ENCODE measurements at regions not wholly inside any gene's neighbourhood (a gene's known extent, or its start where the extent isn't known, plus 50 kb on each side); places are given as distances from the start of the nearest gene placed in this dataset.

DNA sequence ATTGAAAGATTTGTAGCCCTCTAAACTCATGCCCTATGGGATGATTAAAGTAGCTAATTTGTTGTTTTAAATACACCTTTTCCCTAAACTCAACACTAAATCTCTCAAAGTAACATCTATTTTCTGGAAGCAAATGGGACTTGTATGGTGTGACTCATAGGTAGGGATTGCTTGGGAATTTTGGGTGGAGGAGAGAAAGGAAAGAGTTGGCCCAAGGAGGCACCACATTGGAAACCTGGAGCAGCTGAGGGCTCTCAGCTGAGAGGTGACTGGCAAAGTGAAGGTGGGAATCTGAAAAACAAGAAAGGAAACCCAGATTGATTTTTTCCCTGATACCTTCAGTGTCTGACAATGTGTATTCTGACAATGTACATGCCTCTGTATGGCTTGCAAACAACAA is 114.8 kb upstream of the PRICKLE1 start:
- no peaks in the 10 kb centered on the region for H3K36me3 ChIP-seq (ENCODE audit: control insufficient read depth in 4 of 4, insufficient read depth in 3 of 4, low read depth in 1 of 4, low read length in 3 of 4)
- no peaks in the 10 kb centered on the region for H3K9me3 ChIP-seq (ENCODE audit: control insufficient read depth in 4 of 4, low read length in 3 of 4)
- no peak overlapping the region for H3K9ac ChIP-seq (ENCODE audit: low read depth in 1 of 2, low read length in 2 of 2)
- H3K27ac ChIP-seq (ENCODE audit: low read depth in 1 of 2, low read length in 2 of 2): no peak overlapping the region
- no peaks in the 10 kb centered on the region for H3K27me3 ChIP-seq (ENCODE audit: control insufficient read depth in 4 of 4, insufficient read depth in 4 of 4, low read length in 3 of 4)
- TF ChIP-seq, protein P1, sequence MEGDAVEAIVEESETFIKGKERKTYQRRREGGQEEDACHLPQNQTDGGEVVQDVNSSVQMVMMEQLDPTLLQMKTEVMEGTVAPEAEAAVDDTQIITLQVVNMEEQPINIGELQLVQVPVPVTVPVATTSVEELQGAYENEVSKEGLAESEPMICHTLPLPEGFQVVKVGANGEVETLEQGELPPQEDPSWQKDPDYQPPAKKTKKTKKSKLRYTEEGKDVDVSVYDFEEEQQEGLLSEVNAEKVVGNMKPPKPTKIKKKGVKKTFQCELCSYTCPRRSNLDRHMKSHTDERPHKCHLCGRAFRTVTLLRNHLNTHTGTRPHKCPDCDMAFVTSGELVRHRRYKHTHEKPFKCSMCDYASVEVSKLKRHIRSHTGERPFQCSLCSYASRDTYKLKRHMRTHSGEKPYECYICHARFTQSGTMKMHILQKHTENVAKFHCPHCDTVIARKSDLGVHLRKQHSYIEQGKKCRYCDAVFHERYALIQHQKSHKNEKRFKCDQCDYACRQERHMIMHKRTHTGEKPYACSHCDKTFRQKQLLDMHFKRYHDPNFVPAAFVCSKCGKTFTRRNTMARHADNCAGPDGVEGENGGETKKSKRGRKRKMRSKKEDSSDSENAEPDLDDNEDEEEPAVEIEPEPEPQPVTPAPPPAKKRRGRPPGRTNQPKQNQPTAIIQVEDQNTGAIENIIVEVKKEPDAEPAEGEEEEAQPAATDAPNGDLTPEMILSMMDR (IDR thresholded peaks at IDR 0.05; ENCODE audit: low read depth, low read length, missing input control): no peak
- H3K4me1 ChIP-seq (ENCODE audit: control insufficient read depth in 4 of 4, insufficient read depth in 4 of 4, low read length in 3 of 4): no peaks in the 10 kb centered on the region
- no peak for DNase-seq (ENCODE audit: low spot score)
- no peak overlapping the region for H3K4me3 ChIP-seq (ENCODE audit: low read depth in 1 of 3, low read length in 3 of 3)

- no peaks in the 10 kb centered on the region for H3K9me3 ChIP-seq (ENCODE audit: control insufficient read depth in 4 of 4, low read length in 3 of 4)
- 62% methylated on average over 3 of the region's 3 CpGs for WGBS
- no peaks in the 10 kb centered on the region for H3K4me1 ChIP-seq (ENCODE audit: control insufficient read depth in 4 of 4, insufficient read depth in 4 of 4, low read length in 3 of 4)
- no peak overlapping the region for H3K9ac ChIP-seq (ENCODE audit: low read depth in 1 of 2, low read length in 2 of 2)
- no peak overlapping the region for H3K27ac ChIP-seq (ENCODE audit: low read depth in 1 of 2, low read length in 2 of 2)
- H3K4me3 ChIP-seq (ENCODE audit: low read depth in 1 of 3, low read length in 3 of 3): no peak overlapping the region
- no peak for DNase-seq (ENCODE audit: low spot score)
- no peak for TF ChIP-seq YY1 (IDR thresholded peaks at IDR 0.05)
- TF ChIP-seq GABPA (IDR thresholded peaks at IDR 0.05 in 1 of 2, conservative IDR thresholded peaks at IDR 0.05 in 1 of 2): no peak
- no peak for TF ChIP-seq EGR1 (IDR thresholded peaks at IDR 0.05; ENCODE audit: low read depth in 2 of 2)
- no peak for TF ChIP-seq JUND (IDR thresholded peaks at IDR 0.05)
- TF ChIP-seq, protein P1 (IDR thresholded peaks at IDR 0.05; ENCODE audit: low read depth, low read length, missing input control): no peak
- no peak for TF ChIP-seq HNF4A (conservative IDR thresholded peaks at IDR 0.05)
- no peak for TF ChIP-seq ATF3 (IDR thresholded peaks at IDR 0.05)
- TF ChIP-seq SP1 (IDR thresholded peaks at IDR 0.05): no peak
- no peak for TF ChIP-seq TAF1 (conservative IDR thresholded peaks at IDR 0.05)
- TF ChIP-seq HNF4G (IDR thresholded peaks at IDR 0.05): no peak
- TF ChIP-seq, protein P2, sequence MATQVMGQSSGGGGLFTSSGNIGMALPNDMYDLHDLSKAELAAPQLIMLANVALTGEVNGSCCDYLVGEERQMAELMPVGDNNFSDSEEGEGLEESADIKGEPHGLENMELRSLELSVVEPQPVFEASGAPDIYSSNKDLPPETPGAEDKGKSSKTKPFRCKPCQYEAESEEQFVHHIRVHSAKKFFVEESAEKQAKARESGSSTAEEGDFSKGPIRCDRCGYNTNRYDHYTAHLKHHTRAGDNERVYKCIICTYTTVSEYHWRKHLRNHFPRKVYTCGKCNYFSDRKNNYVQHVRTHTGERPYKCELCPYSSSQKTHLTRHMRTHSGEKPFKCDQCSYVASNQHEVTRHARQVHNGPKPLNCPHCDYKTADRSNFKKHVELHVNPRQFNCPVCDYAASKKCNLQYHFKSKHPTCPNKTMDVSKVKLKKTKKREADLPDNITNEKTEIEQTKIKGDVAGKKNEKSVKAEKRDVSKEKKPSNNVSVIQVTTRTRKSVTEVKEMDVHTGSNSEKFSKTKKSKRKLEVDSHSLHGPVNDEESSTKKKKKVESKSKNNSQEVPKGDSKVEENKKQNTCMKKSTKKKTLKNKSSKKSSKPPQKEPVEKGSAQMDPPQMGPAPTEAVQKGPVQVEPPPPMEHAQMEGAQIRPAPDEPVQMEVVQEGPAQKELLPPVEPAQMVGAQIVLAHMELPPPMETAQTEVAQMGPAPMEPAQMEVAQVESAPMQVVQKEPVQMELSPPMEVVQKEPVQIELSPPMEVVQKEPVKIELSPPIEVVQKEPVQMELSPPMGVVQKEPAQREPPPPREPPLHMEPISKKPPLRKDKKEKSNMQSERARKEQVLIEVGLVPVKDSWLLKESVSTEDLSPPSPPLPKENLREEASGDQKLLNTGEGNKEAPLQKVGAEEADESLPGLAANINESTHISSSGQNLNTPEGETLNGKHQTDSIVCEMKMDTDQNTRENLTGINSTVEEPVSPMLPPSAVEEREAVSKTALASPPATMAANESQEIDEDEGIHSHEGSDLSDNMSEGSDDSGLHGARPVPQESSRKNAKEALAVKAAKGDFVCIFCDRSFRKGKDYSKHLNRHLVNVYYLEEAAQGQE (IDR thresholded peaks at IDR 0.05): no peak
- TF ChIP-seq NR2F2 (IDR thresholded peaks at IDR 0.05): no peak
- TF ChIP-seq FOXA2 (IDR thresholded peaks at IDR 0.05): no peak
- no peak for TF ChIP-seq RAD21 (IDR thresholded peaks at IDR 0.05)
- no peak for TF ChIP-seq FOXA1 (IDR thresholded peaks at IDR 0.05)
- TF ChIP-seq, protein P3, sequence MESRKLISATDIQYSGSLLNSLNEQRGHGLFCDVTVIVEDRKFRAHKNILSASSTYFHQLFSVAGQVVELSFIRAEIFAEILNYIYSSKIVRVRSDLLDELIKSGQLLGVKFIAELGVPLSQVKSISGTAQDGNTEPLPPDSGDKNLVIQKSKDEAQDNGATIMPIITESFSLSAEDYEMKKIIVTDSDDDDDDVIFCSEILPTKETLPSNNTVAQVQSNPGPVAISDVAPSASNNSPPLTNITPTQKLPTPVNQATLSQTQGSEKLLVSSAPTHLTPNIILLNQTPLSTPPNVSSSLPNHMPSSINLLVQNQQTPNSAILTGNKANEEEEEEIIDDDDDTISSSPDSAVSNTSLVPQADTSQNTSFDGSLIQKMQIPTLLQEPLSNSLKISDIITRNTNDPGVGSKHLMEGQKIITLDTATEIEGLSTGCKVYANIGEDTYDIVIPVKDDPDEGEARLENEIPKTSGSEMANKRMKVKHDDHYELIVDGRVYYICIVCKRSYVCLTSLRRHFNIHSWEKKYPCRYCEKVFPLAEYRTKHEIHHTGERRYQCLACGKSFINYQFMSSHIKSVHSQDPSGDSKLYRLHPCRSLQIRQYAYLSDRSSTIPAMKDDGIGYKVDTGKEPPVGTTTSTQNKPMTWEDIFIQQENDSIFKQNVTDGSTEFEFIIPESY (IDR thresholded peaks at IDR 0.05): no peak
- TF ChIP-seq, protein P4, sequence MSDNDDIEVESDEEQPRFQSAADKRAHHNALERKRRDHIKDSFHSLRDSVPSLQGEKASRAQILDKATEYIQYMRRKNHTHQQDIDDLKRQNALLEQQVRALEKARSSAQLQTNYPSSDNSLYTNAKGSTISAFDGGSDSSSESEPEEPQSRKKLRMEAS (IDR thresholded peaks at IDR 0.05): no peak
- no peak for TF ChIP-seq RXRA (IDR thresholded peaks at IDR 0.05)
- no peaks in the 10 kb centered on the region for H3K27me3 ChIP-seq (ENCODE audit: control insufficient read depth in 4 of 4, insufficient read depth in 4 of 4, low read length in 3 of 4)
- H3K36me3 ChIP-seq (ENCODE audit: control insufficient read depth in 4 of 4, insufficient read depth in 3 of 4, low read depth in 1 of 4, low read length in 3 of 4): no peaks in the 10 kb centered on the region
These were observed 111.5 kb upstream of the PRICKLE1 start for GRCh38 chr12:42701084-42701483.

All from liver (tissue), 8 donors.